ENCODE measurements at regions not wholly inside any gene's neighbourhood (a gene's known extent, or its start where the extent isn't known, plus 50 kb on each side); places are given as distances from the start of the nearest gene placed in this dataset.

DNA sequence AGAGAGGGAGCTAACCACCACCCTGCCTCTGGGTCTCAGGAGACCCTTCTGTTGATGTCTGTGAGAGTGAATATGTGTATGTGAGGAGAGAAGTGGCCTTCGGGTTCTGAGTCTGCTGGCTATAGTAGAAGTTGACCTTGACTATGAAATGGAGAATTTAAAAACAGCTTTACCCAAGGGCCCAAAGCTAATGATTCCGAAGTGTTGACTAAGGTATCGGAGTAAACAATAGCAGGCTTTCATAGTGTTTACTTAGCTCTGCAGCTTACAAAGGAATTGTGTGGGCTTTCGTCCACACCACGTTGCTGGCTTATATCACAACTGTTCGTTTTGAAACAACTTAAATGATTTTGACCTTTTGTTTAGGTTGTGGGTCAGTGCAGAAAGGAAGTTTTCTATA is 126.5 kb upstream of the JAG1 start:
- no peak for TF ChIP-seq CTCF (IDR thresholded peaks at IDR 0.05; ENCODE audit: low read length)
- no peak for TF ChIP-seq EZH2 (optimal IDR thresholded peaks at IDR 0.05; ENCODE audit: low read depth, low read length)
